22Rv1 (cell line): ENCODE measurements at regions not wholly inside any gene's neighbourhood (a gene's known extent, or its start where the extent isn't known, plus 50 kb on each side); places are given as distances from the start of the nearest gene placed in this dataset.

ENCODE experiments used
- CTCF ChIP-seq: fragments of 450-650 bp; IDR thresholded peaks from 2 replicates; pipeline ENCODE4 v1.5.1; 2017; ENCODE audit warnings: mild to moderate bottlenecking
- ZFX ChIP-seq: fragments of 450-650 bp; IDR thresholded peaks from 2 replicates; pipeline ENCODE4 v1.6.1; 2017; ENCODE audit warnings: antibody characterized with exemption, borderline replicate concordance

GRCh38 chr15:100757661-100758060 is 122.0 kb upstream of the ALDH1A3 start:
- no peak for TF ChIP-seq CTCF
- TF ChIP-seq ZFX, result no peak
